ENCODE measurements at regions not wholly inside any gene's neighbourhood (a gene's known extent, or its start where the extent isn't known, plus 50 kb on each side); places are given as distances from the start of the nearest gene placed in this dataset.

DNA sequence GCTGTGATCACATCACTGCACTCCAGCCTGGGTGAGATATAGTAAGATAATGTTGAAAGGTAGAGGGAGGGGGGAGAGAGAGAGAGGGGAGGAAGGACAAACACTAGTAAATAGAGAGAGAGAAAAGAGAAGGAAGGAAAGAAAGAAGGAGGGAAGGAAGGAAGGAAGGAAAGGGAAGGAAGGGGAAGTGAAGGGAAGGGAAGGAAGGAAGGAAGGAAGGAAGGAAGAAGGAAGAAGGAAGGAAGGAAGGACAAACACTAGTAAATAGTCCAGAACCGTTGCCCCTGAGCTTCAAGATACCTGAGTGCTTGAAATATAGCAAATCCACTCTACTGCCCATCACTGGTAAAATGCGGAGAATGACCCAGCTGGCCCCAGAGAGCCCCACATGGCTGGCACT is 156.5 kb upstream of the ZNF507 start:
- TF ChIP-seq, protein P1, sequence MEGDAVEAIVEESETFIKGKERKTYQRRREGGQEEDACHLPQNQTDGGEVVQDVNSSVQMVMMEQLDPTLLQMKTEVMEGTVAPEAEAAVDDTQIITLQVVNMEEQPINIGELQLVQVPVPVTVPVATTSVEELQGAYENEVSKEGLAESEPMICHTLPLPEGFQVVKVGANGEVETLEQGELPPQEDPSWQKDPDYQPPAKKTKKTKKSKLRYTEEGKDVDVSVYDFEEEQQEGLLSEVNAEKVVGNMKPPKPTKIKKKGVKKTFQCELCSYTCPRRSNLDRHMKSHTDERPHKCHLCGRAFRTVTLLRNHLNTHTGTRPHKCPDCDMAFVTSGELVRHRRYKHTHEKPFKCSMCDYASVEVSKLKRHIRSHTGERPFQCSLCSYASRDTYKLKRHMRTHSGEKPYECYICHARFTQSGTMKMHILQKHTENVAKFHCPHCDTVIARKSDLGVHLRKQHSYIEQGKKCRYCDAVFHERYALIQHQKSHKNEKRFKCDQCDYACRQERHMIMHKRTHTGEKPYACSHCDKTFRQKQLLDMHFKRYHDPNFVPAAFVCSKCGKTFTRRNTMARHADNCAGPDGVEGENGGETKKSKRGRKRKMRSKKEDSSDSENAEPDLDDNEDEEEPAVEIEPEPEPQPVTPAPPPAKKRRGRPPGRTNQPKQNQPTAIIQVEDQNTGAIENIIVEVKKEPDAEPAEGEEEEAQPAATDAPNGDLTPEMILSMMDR (IDR thresholded peaks at IDR 0.05; ENCODE audit: low read depth, low read length, missing input control) = no peak
- TF ChIP-seq ATF3 (IDR thresholded peaks at IDR 0.05) = no peak
